HUES64 (cell line): ENCODE measurements at regions not wholly inside any gene's neighbourhood (a gene's known extent, or its start where the extent isn't known, plus 50 kb on each side); places are given as distances from the start of the nearest gene placed in this dataset.

Experiments
- H3K27ac ChIP-seq: 2 replicates; pipeline ENCODE4 v1.7.0; 2013; ENCODE audit warnings: low read depth, low read length, inconsistent platforms
- H3K27me3 ChIP-seq: 2 replicates; pipeline ENCODE4 v1.6.1; 2013; ENCODE audit warnings: mild to moderate bottlenecking, low read length; ENCODE audit not compliant: insufficient read depth
- H3K36me3 ChIP-seq: 2 replicates; pipeline ENCODE4 v1.6.1; 2013; ENCODE audit warnings: mild to moderate bottlenecking, low read length; ENCODE audit not compliant: insufficient read depth
- H3K4me1 ChIP-seq: 2 replicates; pipeline ENCODE4 v1.6.1; 2013; ENCODE audit warnings: mild to moderate bottlenecking, low read length, moderate library complexity; ENCODE audit not compliant: insufficient read depth
- H3K4me3 ChIP-seq: 2 replicates; pipeline ENCODE4 v1.5.1; 2013; ENCODE audit warnings: mild to moderate bottlenecking, low read length, moderate library complexity
- H3K9ac ChIP-seq: 2 replicates; pipeline ENCODE4 v1.6.1; 2013; ENCODE audit warnings: mild to moderate bottlenecking, low read depth, low read length
- H3K9me3 ChIP-seq: 2 replicates; pipeline ENCODE4 v1.6.1; 2013; ENCODE audit warnings: low read depth, low read length; ENCODE audit not compliant: insufficient read depth
- WGBS: fragments of 150-250, 120-280 bp; methylation state at CpG from one replicate; pipeline ENCODE4 v1.1.7; 2013; ENCODE audit warnings: missing lambda C conversion rate; 5-methylcytosine and 5-hydroxymethylcytosine counted together

GRCh38 chr9:23552876-23553601 is 273.0 kb downstream of the ELAVL2 start:
- H3K27me3 ChIP-seq = no peaks in the 10 kb centered on the region
- H3K9ac ChIP-seq = no peak overlapping the region
- 99% methylated on average over 7 of the region's 8 CpGs for WGBS
- H3K4me1 ChIP-seq = peaks cover 16% of the 10 kb centered on the region
- H3K9me3 ChIP-seq = no peaks in the 10 kb centered on the region
- no peak overlapping the region for H3K27ac ChIP-seq
- no peaks in the 10 kb centered on the region for H3K36me3 ChIP-seq
- no peak overlapping the region for H3K4me3 ChIP-seq

GRCh38 chr9:23554686-23555085 is 271.4 kb downstream of the ELAVL2 start:
- WGBS = 100% methylated on average over 1 of the region's 1 CpG
- H3K27me3 ChIP-seq = no peaks in the 10 kb centered on the region
- no peak overlapping the region for H3K4me3 ChIP-seq
- H3K9ac ChIP-seq = no peak overlapping the region
- peaks cover 16% of the 10 kb centered on the region for H3K4me1 ChIP-seq
- no peaks in the 10 kb centered on the region for H3K36me3 ChIP-seq
- no peaks in the 10 kb centered on the region for H3K9me3 ChIP-seq
- H3K27ac ChIP-seq = no peak overlapping the region

- 21% methylated on average over 7 of the region's 7 CpGs for WGBS
- Histone ChIP-seq H3K9ac (no peak overlapping the region), H3K9me3 (no peaks in the 10 kb centered on the region), H3K4me3 (0 out of 2 replicates have a peak overlapping the region, but pooled peaks have one; percentile 1), H3K27me3 (no peaks in the 10 kb centered on the region), H3K36me3 (no peaks in the 10 kb centered on the region), H3K27ac (peak overlapping the region; percentile 1; the same call in 1 of the 2 replicates), H3K4me1 (peaks cover 16% of the 10 kb centered on the region)
Observed at GRCh38 chr9:23555851-23556250, 270.2 kb downstream of the ELAVL2 start.

GRCh38 chr9:23556459-23556858 is 269.6 kb downstream of the ELAVL2 start:
- no peak overlapping the region for H3K9ac ChIP-seq
- no peak overlapping the region for H3K27ac ChIP-seq
- no peaks in the 10 kb centered on the region for H3K27me3 ChIP-seq
- peaks cover 16% of the 10 kb centered on the region for H3K4me1 ChIP-seq
- no peaks in the 10 kb centered on the region for H3K9me3 ChIP-seq
- no peaks in the 10 kb centered on the region for H3K36me3 ChIP-seq
- H3K4me3 ChIP-seq = no peak overlapping the region
- WGBS = 79% methylated on average over 1 of the region's 1 CpG

- Histone ChIP-seq H3K27me3 (no peaks in the 10 kb centered on the region), H3K9ac (no peak overlapping the region), H3K4me1 (peaks cover 16% of the 10 kb centered on the region), H3K27ac (no peak overlapping the region), H3K9me3 (no peaks in the 10 kb centered on the region), H3K36me3 (no peaks in the 10 kb centered on the region), H3K4me3 (no peak overlapping the region)
Observed at GRCh38 chr9:23557689-23558088, 268.4 kb downstream of the ELAVL2 start.

GRCh38 chr9:23559522-23559921 is 266.5 kb downstream of the ELAVL2 start:
- H3K9me3 ChIP-seq = no peaks in the 10 kb centered on the region
- no peak overlapping the region for H3K4me3 ChIP-seq
- no peaks in the 10 kb centered on the region for H3K27me3 ChIP-seq
- peaks cover 16% of the 10 kb centered on the region for H3K4me1 ChIP-seq
- no peak overlapping the region for H3K9ac ChIP-seq
- no peak overlapping the region for H3K27ac ChIP-seq
- WGBS = over 99% methylated on average over 4 of the region's 4 CpGs
- no peaks in the 10 kb centered on the region for H3K36me3 ChIP-seq

GRCh38 chr9:23563517-23563916 is 262.5 kb downstream of the ELAVL2 start:
- Histone ChIP-seq H3K9me3 (no peaks in the 10 kb centered on the region), H3K4me3 (no peak overlapping the region), H3K4me1 (no peaks in the 10 kb centered on the region), H3K27ac (no peak overlapping the region), H3K36me3 (no peaks in the 10 kb centered on the region), H3K9ac (no peak overlapping the region), H3K27me3 (no peaks in the 10 kb centered on the region)
- WGBS = 91% methylated on average over 2 of the region's 3 CpGs

GRCh38 chr9:23567516-23568165 is 258.4 kb downstream of the ELAVL2 start:
- WGBS = 90% methylated on average over 5 of the region's 5 CpGs
- H3K4me3 ChIP-seq = no peak overlapping the region
- H3K9ac ChIP-seq = no peak overlapping the region
- H3K4me1 ChIP-seq = peaks cover 7% of the 10 kb centered on the region
- no peaks in the 10 kb centered on the region for H3K36me3 ChIP-seq
- no peaks in the 10 kb centered on the region for H3K9me3 ChIP-seq
- no peaks in the 10 kb centered on the region for H3K27me3 ChIP-seq
- no peak overlapping the region for H3K27ac ChIP-seq

GRCh38 chr9:23571414-23572104 is 254.5 kb downstream of the ELAVL2 start:
- Histone ChIP-seq H3K27ac (no peak overlapping the region), H3K27me3 (no peaks in the 10 kb centered on the region), H3K4me3 (no peak overlapping the region), H3K4me1 (peaks cover 7% of the 10 kb centered on the region), H3K9me3 (no peaks in the 10 kb centered on the region), H3K9ac (no peak overlapping the region), H3K36me3 (no peaks in the 10 kb centered on the region)
- 64% methylated on average over 2 of the region's 2 CpGs for WGBS

GRCh38 chr9:23573800-23574199 is 252.2 kb downstream of the ELAVL2 start:
- no peaks in the 10 kb centered on the region for H3K27me3 ChIP-seq
- peaks cover 7% of the 10 kb centered on the region for H3K4me1 ChIP-seq
- no peaks in the 10 kb centered on the region for H3K36me3 ChIP-seq
- no peak overlapping the region for H3K9ac ChIP-seq
- H3K9me3 ChIP-seq = no peaks in the 10 kb centered on the region
- H3K4me3 ChIP-seq = no peak overlapping the region
- H3K27ac ChIP-seq = no peak overlapping the region

GRCh38 chr9:23577611-23578010 is 248.4 kb downstream of the ELAVL2 start:
- Histone ChIP-seq H3K4me3 (no peak overlapping the region), H3K9ac (no peak overlapping the region), H3K36me3 (no peaks in the 10 kb centered on the region), H3K9me3 (no peaks in the 10 kb centered on the region), H3K27ac (no peak overlapping the region), H3K4me1 (no peaks in the 10 kb centered on the region; the same call in 1 of the 2 replicates), H3K27me3 (no peaks in the 10 kb centered on the region)
- WGBS = 100% methylated on average over 1 of the region's 1 CpG
